Vagina (tissue), 2 donors: ENCODE measurements at regions not wholly inside any gene's neighbourhood (a gene's known extent, or its start where the extent isn't known, plus 50 kb on each side); places are given as distances from the start of the nearest gene placed in this dataset.

ENCODE experiments used
- DNase-seq, 2 donors: peaks; one replicate each; pipeline ENCODE4 v3.0.0-alpha.2; 2017; ENCODE audit errors: extremely low spot score in 2 of 2
- H3K27ac ChIP-seq: fragments of 200-600 bp; sonication (generic); one replicate; pipeline ENCODE4 v1.5.1; 2019
- H3K27me3 ChIP-seq: fragments of 200-600 bp; sonication (generic); one replicate; pipeline ENCODE4 v1.5.1; 2019
- H3K36me3 ChIP-seq, 2 donors: fragments of 200-600 bp; sonication (generic); one replicate each; pipeline ENCODE4 v1.5.1; 2017 to 2019
- H3K4me1 ChIP-seq: fragments of 200-600 bp; sonication (generic); one replicate; pipeline ENCODE4 v1.5.1; 2019
- H3K4me3 ChIP-seq, 2 donors: fragments of 200-600 bp; sonication (generic); 1 replicate in 1 of 2; 2 replicates in 1 of 2; pipeline ENCODE4 v1.5.1; 2016 to 2019
- H3K9me3 ChIP-seq: fragments of 200-600 bp; sonication (generic); one replicate; pipeline ENCODE4 v1.5.1; 2019
- POLR2A ChIP-seq, 2 donors: fragments of 450-650 bp; IDR thresholded peaks; one replicate each; pipeline ENCODE4 v1.6.1; 2017; ENCODE audit warnings: antibody characterized with exemption in 2 of 2, mild to moderate bottlenecking in 2 of 2, moderate library complexity in 2 of 2
- POLR2AphosphoS5 ChIP-seq, 2 donors: sonication (generic); formaldehyde crosslinking; IDR thresholded peaks; one replicate each; pipeline ENCODE4 v1.9.0; 2017; ENCODE audit warnings: antibody characterized with exemption in 2 of 2, mild to moderate bottlenecking in 2 of 2, low read depth in 1 of 2; ENCODE audit not compliant: insufficient read depth in 1 of 2
- intact Hi-C: fragments of 100-400 bp; cut with DNase I; formaldehyde crosslinking; loops from one replicate; pipeline ENCODE4 v1.15.1; 2023
- TF ChIP-seq, protein P1 (sequence below), 3 experiments: fragments of 450-650 bp in 2 of 3; fragments of 200-600 bp in 1 of 3; sonication (generic) in 1 of 3; IDR thresholded peaks; one replicate each; pipeline ENCODE4 v1.5.1; 2017 to 2019; ENCODE audit warnings: antibody characterized with exemption in 3 of 3, mild to moderate bottlenecking in 2 of 3, moderate library complexity in 2 of 3

DNA sequence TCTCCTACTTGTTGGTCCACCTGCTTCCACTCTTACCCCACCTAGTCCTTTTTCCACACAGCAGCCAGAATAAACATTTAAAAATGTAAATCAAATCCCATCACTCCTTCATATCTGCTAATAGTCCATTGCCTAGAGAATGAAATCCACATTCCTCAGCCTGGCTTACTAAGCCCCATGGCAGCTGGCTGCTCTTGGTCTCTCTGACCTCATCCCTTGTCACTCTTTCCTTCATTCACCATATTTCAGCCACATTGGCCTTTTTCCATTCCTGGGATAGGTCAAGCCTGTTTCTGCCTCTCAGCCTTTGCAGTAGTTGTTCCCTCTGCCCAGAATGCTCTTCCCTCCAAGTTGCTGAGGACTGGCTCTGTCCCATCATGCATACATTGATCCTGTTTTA is 512.8 kb downstream of the INSC start:
- Histone ChIP-seq H3K4me1 (no peaks in the 10 kb centered on the region), H3K27me3 (no peaks in the 10 kb centered on the region), H3K27ac (no peak overlapping the region), H3K4me3 (no peak overlapping the region), H3K36me3 (no peaks in the 10 kb centered on the region), H3K9me3 (no peaks in the 10 kb centered on the region)
- no peak for DNase-seq
- TF ChIP-seq POLR2AphosphoS5 (IDR thresholded peaks at IDR 0.05; ENCODE audit: insufficient read depth in 1 of 2, low read depth in 1 of 2) (no peak), POLR2A (IDR thresholded peaks at IDR 0.05) (no peak)
- TF ChIP-seq, protein P1, sequence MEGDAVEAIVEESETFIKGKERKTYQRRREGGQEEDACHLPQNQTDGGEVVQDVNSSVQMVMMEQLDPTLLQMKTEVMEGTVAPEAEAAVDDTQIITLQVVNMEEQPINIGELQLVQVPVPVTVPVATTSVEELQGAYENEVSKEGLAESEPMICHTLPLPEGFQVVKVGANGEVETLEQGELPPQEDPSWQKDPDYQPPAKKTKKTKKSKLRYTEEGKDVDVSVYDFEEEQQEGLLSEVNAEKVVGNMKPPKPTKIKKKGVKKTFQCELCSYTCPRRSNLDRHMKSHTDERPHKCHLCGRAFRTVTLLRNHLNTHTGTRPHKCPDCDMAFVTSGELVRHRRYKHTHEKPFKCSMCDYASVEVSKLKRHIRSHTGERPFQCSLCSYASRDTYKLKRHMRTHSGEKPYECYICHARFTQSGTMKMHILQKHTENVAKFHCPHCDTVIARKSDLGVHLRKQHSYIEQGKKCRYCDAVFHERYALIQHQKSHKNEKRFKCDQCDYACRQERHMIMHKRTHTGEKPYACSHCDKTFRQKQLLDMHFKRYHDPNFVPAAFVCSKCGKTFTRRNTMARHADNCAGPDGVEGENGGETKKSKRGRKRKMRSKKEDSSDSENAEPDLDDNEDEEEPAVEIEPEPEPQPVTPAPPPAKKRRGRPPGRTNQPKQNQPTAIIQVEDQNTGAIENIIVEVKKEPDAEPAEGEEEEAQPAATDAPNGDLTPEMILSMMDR (IDR thresholded peaks at IDR 0.05): no peak
- intact Hi-C loops: no loop called here

DNA sequence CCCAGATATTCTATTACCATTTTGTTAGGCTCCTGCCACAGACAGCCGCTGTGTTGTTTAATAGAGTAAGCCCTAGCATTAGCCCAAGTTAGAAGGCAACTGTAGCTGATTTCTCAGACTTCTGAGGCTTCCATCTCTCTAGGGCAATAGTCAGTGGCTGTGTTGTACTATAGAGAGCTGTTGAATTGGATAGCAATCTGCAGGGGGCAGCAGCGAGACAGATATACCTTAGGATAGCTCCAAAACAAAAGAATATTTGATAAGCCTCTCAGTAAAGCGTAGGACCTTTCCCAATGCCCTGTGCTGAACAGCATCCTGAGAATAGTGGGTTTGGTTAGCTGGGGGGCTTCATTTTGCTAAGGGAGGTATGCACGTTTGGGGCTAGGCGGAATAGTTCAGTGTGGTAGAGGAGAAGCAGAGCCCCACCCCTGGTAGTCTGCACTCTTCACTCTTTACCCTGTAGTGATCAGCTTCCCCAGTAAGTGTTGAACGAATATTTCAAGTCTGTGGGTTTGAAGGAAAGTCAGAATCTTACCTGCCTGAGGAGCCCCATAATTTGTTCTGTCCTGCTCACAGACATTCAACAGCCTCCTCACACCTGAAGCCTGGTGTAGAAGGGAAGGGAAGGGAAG is 515.1 kb downstream of the INSC start:
- H3K4me1 ChIP-seq: no peaks in the 10 kb centered on the region
- H3K9me3 ChIP-seq: no peaks in the 10 kb centered on the region
- intact Hi-C loops: no loop called here
- TF ChIP-seq, protein P1 (IDR thresholded peaks at IDR 0.05): no peak
- TF ChIP-seq POLR2A (IDR thresholded peaks at IDR 0.05): no peak
- TF ChIP-seq POLR2AphosphoS5 (IDR thresholded peaks at IDR 0.05; ENCODE audit: insufficient read depth in 1 of 2, low read depth in 1 of 2): no peak
- no peak for DNase-seq
- H3K27me3 ChIP-seq: no peaks in the 10 kb centered on the region
- H3K27ac ChIP-seq: no peak overlapping the region
- H3K4me3 ChIP-seq: no peak overlapping the region
- no peaks in the 10 kb centered on the region for H3K36me3 ChIP-seq

DNA sequence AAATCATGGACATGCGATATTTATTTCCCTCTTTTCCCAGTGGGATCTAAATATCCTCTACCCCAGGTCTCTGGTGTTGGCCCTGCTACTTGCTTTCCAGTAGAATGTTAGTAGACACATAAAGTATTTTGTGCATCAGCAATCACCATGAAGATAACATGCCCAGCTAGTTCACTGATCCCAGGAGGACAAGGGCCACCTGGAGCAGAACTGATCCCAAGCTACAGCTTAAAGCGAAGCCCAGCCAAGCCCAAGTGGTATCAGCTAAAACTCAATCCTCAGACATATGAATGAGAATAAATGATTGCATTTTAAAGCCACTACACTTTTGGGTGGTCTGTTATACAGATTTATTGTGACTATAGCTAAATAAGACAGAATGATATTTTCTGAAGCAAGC is 516.2 kb downstream of the INSC start:
- no peak overlapping the region for H3K27ac ChIP-seq
- H3K36me3 ChIP-seq: no peaks in the 10 kb centered on the region
- H3K4me1 ChIP-seq: no peaks in the 10 kb centered on the region
- no peak for DNase-seq
- TF ChIP-seq POLR2A (IDR thresholded peaks at IDR 0.05) (no peak), POLR2AphosphoS5 (IDR thresholded peaks at IDR 0.05; ENCODE audit: insufficient read depth in 1 of 2, low read depth in 1 of 2) (no peak)
- TF ChIP-seq, protein P1 (IDR thresholded peaks at IDR 0.05): no peak
- intact Hi-C loops: no loop called here
- no peak overlapping the region for H3K4me3 ChIP-seq
- H3K9me3 ChIP-seq: no peaks in the 10 kb centered on the region
- no peaks in the 10 kb centered on the region for H3K27me3 ChIP-seq

DNA sequence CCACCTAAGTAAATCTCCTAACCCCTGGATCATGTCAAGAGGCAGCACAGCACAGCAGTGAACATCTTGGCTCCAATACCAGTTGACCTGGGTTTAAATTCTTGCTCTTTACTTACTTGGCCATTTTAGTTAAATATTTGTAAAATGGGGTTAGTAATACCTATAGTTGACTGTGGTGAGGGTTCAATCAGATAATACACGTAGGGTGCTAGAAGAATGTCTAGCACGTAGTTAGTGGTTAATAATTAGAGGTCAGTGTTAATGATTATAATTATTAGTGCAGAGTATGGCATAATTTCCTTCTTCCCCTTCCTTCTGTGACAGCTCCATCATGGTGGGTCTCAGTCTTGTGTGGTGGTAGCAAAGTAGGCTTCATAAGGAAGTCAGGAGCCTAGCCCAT is 520.8 kb downstream of the INSC start:
- H3K27me3 ChIP-seq: no peaks in the 10 kb centered on the region
- no peak overlapping the region for H3K4me3 ChIP-seq
- DNase-seq: no peak
- no peak for TF ChIP-seq POLR2AphosphoS5 (IDR thresholded peaks at IDR 0.05; ENCODE audit: insufficient read depth in 1 of 2, low read depth in 1 of 2)
- no peak for TF ChIP-seq POLR2A (IDR thresholded peaks at IDR 0.05)
- TF ChIP-seq, protein P1 (IDR thresholded peaks at IDR 0.05): no peak
- H3K4me1 ChIP-seq: no peaks in the 10 kb centered on the region
- H3K27ac ChIP-seq: no peak overlapping the region
- H3K36me3 ChIP-seq: no peaks in the 10 kb centered on the region
- intact Hi-C loops: no loop called here
- H3K9me3 ChIP-seq: no peaks in the 10 kb centered on the region

DNA sequence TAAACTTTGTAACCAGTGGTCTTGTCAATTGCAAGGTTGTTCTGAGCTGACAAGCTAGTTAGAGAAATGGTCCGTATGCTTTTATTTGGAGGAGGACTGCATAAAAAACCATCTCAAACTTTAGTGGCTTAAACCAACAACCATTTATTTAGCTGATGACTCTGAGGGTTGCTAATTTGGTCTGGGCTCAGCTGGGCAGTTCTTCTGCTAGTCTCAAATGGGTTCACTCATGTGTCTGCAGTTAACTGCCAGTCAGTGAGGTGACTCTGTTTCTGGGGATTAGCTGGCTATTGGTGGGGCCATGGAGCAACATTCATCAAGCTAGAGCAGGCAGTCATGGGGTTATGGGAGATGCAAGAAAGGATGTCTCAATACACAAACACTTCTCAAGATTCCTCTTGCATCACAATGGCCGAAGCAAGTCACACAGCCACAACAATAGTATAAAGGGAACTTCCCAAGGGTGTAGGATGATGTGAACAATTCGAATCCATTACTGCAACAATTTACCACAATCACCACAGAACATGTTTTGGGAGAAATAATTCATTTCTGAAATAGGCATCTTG is 521.9 kb downstream of the INSC start:
- H3K27me3 ChIP-seq: no peaks in the 10 kb centered on the region
- no peak overlapping the region for H3K27ac ChIP-seq
- TF ChIP-seq, protein P1 (IDR thresholded peaks at IDR 0.05): no peak
- no peak for TF ChIP-seq POLR2AphosphoS5 (IDR thresholded peaks at IDR 0.05; ENCODE audit: insufficient read depth in 1 of 2, low read depth in 1 of 2)
- TF ChIP-seq POLR2A (IDR thresholded peaks at IDR 0.05): no peak
- no peaks in the 10 kb centered on the region for H3K4me1 ChIP-seq
- DNase-seq: no peak
- intact Hi-C loops: no loop called here
- H3K9me3 ChIP-seq: no peaks in the 10 kb centered on the region
- no peak overlapping the region for H3K4me3 ChIP-seq
- no peaks in the 10 kb centered on the region for H3K36me3 ChIP-seq
